Lower lobe of right lung (tissue), 2 donors: ENCODE measurements at regions not wholly inside any gene's neighbourhood (a gene's known extent, or its start where the extent isn't known, plus 50 kb on each side); places are given as distances from the start of the nearest gene placed in this dataset.

Experiments
- ATAC-seq, 2 donors: fragments of 200-7000 bp; cut with Tn5 transposase; one replicate each; pipeline ENCODE4 v1.9.1; 2020 to 2022; ENCODE audit warnings: mild to moderate bottlenecking in 2 of 2, moderate library complexity in 2 of 2
- DNase-seq: peaks from one replicate; pipeline ENCODE4 v3.0.0-alpha.2; 2020
- H3K27ac ChIP-seq: fragments of 200-600 bp; one replicate; pipeline ENCODE4 v1.8.0; 2022
- H3K27me3 ChIP-seq: fragments of 200-600 bp; one replicate; pipeline ENCODE4 v1.8.0; 2022; ENCODE audit warnings: low read depth
- H3K36me3 ChIP-seq: fragments of 200-600 bp; one replicate; pipeline ENCODE4 v1.8.0; 2022; ENCODE audit warnings: mild to moderate bottlenecking
- H3K4me1 ChIP-seq: fragments of 200-600 bp; one replicate; pipeline ENCODE4 v1.8.0; 2022
- H3K4me3 ChIP-seq: fragments of 200-600 bp; one replicate; pipeline ENCODE4 v1.8.0; 2022; ENCODE audit warnings: mild to moderate bottlenecking
- H3K9me3 ChIP-seq: fragments of 200-600 bp; one replicate; pipeline ENCODE4 v1.8.0; 2022
- intact Hi-C: fragments of 100-400 bp; cut with DNase I; formaldehyde crosslinking; loops from one replicate; pipeline ENCODE4 v1.11.0; 2022
- TF ChIP-seq, protein P1 (sequence below): fragments of 200-600 bp; IDR thresholded peaks from one replicate; pipeline ENCODE4 v1.8.0; 2022; ENCODE audit warnings: antibody characterized with exemption, mild to moderate bottlenecking
- donor health status: DM: no; HTN: yes; CAD: no; lungs with severe emphysema.

DNA sequence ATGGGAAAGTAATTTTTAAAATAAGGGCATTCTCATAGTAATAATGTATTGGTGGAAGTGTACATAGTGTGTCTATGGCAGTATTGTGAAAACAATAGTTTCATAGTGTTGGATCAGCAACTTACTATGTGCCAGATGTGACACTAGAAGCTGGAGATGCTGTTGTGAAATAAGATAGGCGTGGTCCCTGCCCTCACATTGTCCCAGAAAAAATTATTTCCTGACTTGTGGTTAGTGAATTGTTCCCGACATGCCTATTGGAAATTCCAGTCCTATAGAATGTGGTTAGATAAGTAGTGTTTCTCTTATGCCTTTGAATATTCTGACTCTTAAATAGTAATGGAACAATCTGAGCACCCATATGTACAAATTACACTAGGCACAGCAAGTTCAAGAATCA is 55.3 kb upstream of the MTAP start:
- no peaks in the 10 kb centered on the region for H3K9me3 ChIP-seq
- intact Hi-C loops: no loop called here
- H3K4me3 ChIP-seq: no peak overlapping the region
- no peak overlapping the region for H3K27ac ChIP-seq
- no peak for DNase-seq
- H3K36me3 ChIP-seq: no peaks in the 10 kb centered on the region
- TF ChIP-seq, protein P1, sequence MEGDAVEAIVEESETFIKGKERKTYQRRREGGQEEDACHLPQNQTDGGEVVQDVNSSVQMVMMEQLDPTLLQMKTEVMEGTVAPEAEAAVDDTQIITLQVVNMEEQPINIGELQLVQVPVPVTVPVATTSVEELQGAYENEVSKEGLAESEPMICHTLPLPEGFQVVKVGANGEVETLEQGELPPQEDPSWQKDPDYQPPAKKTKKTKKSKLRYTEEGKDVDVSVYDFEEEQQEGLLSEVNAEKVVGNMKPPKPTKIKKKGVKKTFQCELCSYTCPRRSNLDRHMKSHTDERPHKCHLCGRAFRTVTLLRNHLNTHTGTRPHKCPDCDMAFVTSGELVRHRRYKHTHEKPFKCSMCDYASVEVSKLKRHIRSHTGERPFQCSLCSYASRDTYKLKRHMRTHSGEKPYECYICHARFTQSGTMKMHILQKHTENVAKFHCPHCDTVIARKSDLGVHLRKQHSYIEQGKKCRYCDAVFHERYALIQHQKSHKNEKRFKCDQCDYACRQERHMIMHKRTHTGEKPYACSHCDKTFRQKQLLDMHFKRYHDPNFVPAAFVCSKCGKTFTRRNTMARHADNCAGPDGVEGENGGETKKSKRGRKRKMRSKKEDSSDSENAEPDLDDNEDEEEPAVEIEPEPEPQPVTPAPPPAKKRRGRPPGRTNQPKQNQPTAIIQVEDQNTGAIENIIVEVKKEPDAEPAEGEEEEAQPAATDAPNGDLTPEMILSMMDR: no peak
- H3K4me1 ChIP-seq: no peaks in the 10 kb centered on the region
- no peaks in the 10 kb centered on the region for H3K27me3 ChIP-seq
- no peak for ATAC-seq

DNA sequence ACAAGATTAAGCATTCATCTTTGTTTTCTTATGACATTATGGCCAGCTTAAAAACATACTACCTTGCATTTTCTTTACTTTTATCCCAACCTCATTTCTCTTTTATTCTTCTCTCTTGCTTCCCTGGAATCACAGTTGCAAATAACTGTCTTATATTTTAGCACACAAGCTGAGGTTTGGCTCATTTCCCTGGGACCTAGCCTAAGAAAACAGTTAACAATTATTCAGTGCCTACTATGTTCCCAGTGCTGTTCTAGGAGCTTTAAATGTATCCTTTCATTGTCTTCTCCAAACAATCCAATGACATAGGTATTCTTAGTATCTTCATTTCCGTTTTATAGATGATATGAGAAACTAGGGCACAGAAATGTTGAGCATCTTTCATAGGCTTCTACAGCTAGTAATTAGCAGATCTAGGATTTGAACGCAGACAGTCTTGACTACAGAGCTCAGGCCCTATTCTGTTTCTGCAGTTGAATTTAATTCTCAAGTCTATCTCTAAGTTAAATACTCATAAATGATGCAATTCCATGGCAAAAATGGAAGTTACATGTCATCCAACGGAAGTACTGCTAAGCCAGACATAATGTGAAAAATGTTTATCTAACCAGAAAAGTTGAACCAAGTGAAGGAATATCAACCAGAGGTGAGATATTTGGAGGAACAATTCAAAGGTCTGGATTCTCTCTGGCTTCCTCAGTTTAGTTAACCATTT is 52.3 kb upstream of the MTAP start:
- TF ChIP-seq, protein P1: no peak
- ATAC-seq: no peak
- Histone ChIP-seq H3K27ac (no peak overlapping the region), H3K9me3 (no peaks in the 10 kb centered on the region), H3K4me3 (no peak overlapping the region), H3K4me1 (no peaks in the 10 kb centered on the region), H3K36me3 (no peaks in the 10 kb centered on the region), H3K27me3 (no peaks in the 10 kb centered on the region)
- intact Hi-C loops: no loop called here
- DNase-seq: no peak

DNA sequence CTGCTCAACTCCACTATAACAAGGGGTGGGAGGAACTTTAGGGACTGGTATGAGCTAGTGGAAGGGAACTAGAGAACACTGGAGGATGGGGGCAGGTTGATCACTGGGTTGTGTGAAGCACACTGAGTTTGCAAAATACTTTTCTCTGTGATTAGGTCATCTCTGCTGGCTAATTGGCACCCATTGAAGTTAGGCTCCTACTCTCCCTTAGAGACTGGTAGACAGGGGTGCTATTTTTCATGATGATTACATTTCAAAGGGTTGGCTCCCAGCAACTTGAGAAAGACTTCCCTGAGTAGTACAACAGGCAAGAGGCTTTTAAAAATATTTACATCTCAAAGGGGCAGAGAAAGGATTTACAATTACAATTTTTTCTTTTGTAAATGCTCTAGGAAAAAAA is 50.4 kb upstream of the MTAP start:
- Histone ChIP-seq H3K36me3 (no peaks in the 10 kb centered on the region), H3K4me1 (no peaks in the 10 kb centered on the region), H3K9me3 (no peaks in the 10 kb centered on the region), H3K4me3 (no peak overlapping the region), H3K27me3 (no peaks in the 10 kb centered on the region), H3K27ac (no peak overlapping the region)
- TF ChIP-seq, protein P1: no peak
- ATAC-seq (no peak), DNase-seq (no peak)
- intact Hi-C loops: no loop called here
